ENCODE measurements at regions not wholly inside any gene's neighbourhood (a gene's known extent, or its start where the extent isn't known, plus 50 kb on each side); places are given as distances from the start of the nearest gene placed in this dataset.

GRCh38 chr1:80251171-80251570 is 1244.6 kb upstream of the ADGRL4 start:
- no peaks in the 10 kb centered on the region for H3K27me3 ChIP-seq (replicated peaks; ENCODE audit: insufficient read depth, low read depth, low read length, poor library complexity)
- no peaks in the 10 kb centered on the region for H3K36me3 ChIP-seq (ENCODE audit: insufficient read depth, low read length, poor library complexity, severe bottlenecking)
- H3K27ac ChIP-seq (ENCODE audit: low read depth, low read length, poor library complexity, severe bottlenecking) = no peak overlapping the region
- no peaks in the 10 kb centered on the region for H3K9me3 ChIP-seq (ENCODE audit: low read depth, low read length, poor library complexity, severe bottlenecking)
- H3K4me1 ChIP-seq (ENCODE audit: insufficient read depth, low read length, poor library complexity, severe bottlenecking) = no peaks in the 10 kb centered on the region
- DNase-seq (ENCODE audit: low spot score) = no peak
- BruUV-seq (replicated peaks) = no TSS peak
- H3K4me3 ChIP-seq (ENCODE audit: low read depth, low read length, poor library complexity, severe bottlenecking) = no peak overlapping the region
- ChIA-PET POLR2A (ENCODE audit: low non-redundant PET) (no interaction called here), CTCF (no interaction called here)
- intact Hi-C loops (cut with micrococcal nuclease; ENCODE audit: unreplicated experiment) = no loop called here
- TF ChIP-seq CTCF (conservative IDR thresholded peaks at IDR 0.05; ENCODE audit: low read depth, low read length) (no peak), EZH2 (IDR thresholded peaks at IDR 0.05; ENCODE audit: borderline replicate concordance, low read depth, low read length, poor library complexity, severe bottlenecking) (no peak)

- BruUV-seq (replicated peaks) = no TSS peak
- TF ChIP-seq EZH2 (IDR thresholded peaks at IDR 0.05; ENCODE audit: borderline replicate concordance, low read depth, low read length, poor library complexity, severe bottlenecking) (no peak), CTCF (conservative IDR thresholded peaks at IDR 0.05; ENCODE audit: low read depth, low read length) (no peak)
- CTCF ChIA-PET = no interaction called here
- Histone ChIP-seq H3K4me1 (ENCODE audit: insufficient read depth, low read length, poor library complexity, severe bottlenecking) (no peaks in the 10 kb centered on the region), H3K27me3 (replicated peaks; ENCODE audit: insufficient read depth, low read depth, low read length, poor library complexity) (no peaks in the 10 kb centered on the region), H3K27ac (ENCODE audit: low read depth, low read length, poor library complexity, severe bottlenecking) (no peak overlapping the region), H3K36me3 (ENCODE audit: insufficient read depth, low read length, poor library complexity, severe bottlenecking) (no peaks in the 10 kb centered on the region), H3K4me3 (ENCODE audit: low read depth, low read length, poor library complexity, severe bottlenecking) (no peak overlapping the region), H3K9me3 (ENCODE audit: low read depth, low read length, poor library complexity, severe bottlenecking) (no peaks in the 10 kb centered on the region)
- POLR2A ChIA-PET (ENCODE audit: low non-redundant PET) = no interaction called here
- no peak for DNase-seq (ENCODE audit: low spot score)
- intact Hi-C loops (cut with micrococcal nuclease; ENCODE audit: unreplicated experiment) = no loop called here
These were observed 1244.1 kb upstream of the ADGRL4 start for GRCh38 chr1:80250573-80251168.

GRCh38 chr1:80249699-80250098 is 1243.2 kb upstream of the ADGRL4 start:
- POLR2A ChIA-PET (ENCODE audit: low non-redundant PET) = no interaction called here
- H3K4me3 ChIP-seq (ENCODE audit: low read depth, low read length, poor library complexity, severe bottlenecking) = no peak overlapping the region

More at GRCh38 chr1:80249699-80250098, 1243.2 kb upstream of the ADGRL4 start:
- DNase-seq (ENCODE audit: low spot score) = no peak
- Histone ChIP-seq H3K36me3 (ENCODE audit: insufficient read depth, low read length, poor library complexity, severe bottlenecking) (no peaks in the 10 kb centered on the region), H3K4me1 (ENCODE audit: insufficient read depth, low read length, poor library complexity, severe bottlenecking) (no peaks in the 10 kb centered on the region), H3K27me3 (replicated peaks; ENCODE audit: insufficient read depth, low read depth, low read length, poor library complexity) (no peaks in the 10 kb centered on the region), H3K9me3 (ENCODE audit: low read depth, low read length, poor library complexity, severe bottlenecking) (no peaks in the 10 kb centered on the region), H3K27ac (ENCODE audit: low read depth, low read length, poor library complexity, severe bottlenecking) (no peak overlapping the region)
- no TSS peak for BruUV-seq (replicated peaks)
- TF ChIP-seq EZH2 (IDR thresholded peaks at IDR 0.05; ENCODE audit: borderline replicate concordance, low read depth, low read length, poor library complexity, severe bottlenecking) (no peak), CTCF (conservative IDR thresholded peaks at IDR 0.05; ENCODE audit: low read depth, low read length) (no peak)
- intact Hi-C loops (cut with micrococcal nuclease; ENCODE audit: unreplicated experiment) = no loop called here
- CTCF ChIA-PET = no interaction called here

Measured in A673 (cell line).